Renal cortex interstitium (tissue), 11 donors: ENCODE measurements at regions not wholly inside any gene's neighbourhood (a gene's known extent, or its start where the extent isn't known, plus 50 kb on each side); places are given as distances from the start of the nearest gene placed in this dataset.
"Not testable (repeated sequence)": the region's sequence is repeated elsewhere in the genome, so short reads cannot be mapped to it uniquely, and the experiment has no call there.

Experiments
- DNase-seq, 11 donors: peaks; one replicate each; pipeline ENCODE4 v3.0.0-alpha.2; 2013; ENCODE audit warnings: low read depth in 9 of 11, low spot score in 4 of 11; ENCODE audit errors: extremely low read depth in 1 of 11

DNA sequence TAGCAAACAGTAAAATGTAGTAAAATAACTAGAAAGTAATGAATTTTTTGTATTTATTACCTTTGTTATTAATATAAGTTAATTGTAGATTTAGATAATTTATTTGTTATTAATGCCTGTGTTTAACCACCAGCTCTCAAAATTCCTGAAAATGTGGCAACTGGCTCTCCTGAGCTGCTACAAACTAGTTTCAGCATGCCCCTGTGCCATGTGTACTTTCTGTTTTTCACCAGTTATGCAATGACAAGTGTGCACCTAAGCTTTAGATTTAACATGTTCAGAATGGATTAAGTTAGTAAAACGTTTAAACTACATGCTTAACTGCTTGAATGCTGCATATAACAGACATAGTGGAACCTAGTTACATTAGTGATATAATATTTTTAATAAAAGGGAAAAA lies 88.1 kb downstream of the POSTN start:
- no peak for DNase-seq

GRCh38 chr13:37505531-37505930 lies 93.0 kb downstream of the POSTN start:
- no peak for DNase-seq

- no peak for DNase-seq
These were observed 94.3 kb downstream of the POSTN start for GRCh38 chr13:37504251-37504650.

- DNase-seq: no peak
These were observed 95.3 kb downstream of the POSTN start for GRCh38 chr13:37503287-37503686.

GRCh38 chr13:37502303-37502993 lies 96.1 kb downstream of the POSTN start:
- not testable (repeated sequence) for DNase-seq

DNA sequence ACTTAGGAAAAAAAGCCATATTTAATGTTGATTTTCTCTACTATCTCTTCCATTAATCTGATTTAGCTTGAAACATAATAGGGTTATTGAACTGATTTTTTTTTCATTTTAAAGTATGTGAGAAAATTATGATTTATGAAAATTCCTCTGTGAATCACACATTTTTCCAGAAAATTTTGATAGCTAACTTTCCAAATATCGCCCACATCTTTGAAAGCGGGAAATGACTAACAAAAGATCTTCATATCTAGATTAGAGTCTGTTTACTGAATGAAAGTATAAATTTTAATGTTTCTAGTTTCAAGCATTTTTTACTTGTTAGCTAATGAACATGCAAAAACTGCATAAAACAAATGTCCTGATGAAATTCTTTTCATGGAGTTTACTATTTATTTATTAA lies 97.4 kb downstream of the POSTN start:
- no peak for DNase-seq

DNA sequence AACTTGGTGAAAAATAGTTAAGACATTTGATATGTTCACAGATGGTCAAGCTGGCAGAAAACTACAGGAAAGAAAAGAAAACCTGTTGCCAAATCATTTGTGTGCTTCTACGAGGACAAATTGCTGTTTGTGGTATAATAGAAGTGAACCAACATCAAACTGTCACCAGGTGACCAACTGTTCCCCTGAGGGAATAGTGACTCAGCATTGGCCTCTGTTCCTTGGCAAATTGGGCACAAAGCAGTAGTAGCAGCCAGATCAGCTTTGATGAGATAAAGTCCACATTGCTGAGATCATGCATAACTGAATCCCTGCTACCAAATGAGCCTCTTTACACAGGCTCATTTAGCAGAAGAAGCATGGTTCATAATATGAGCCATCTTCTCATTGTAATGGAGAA lies 103.5 kb downstream of the POSTN start:
- no peak for DNase-seq

GRCh38 chr13:37493775-37494174 lies 104.8 kb downstream of the POSTN start:
- no peak for DNase-seq

DNA sequence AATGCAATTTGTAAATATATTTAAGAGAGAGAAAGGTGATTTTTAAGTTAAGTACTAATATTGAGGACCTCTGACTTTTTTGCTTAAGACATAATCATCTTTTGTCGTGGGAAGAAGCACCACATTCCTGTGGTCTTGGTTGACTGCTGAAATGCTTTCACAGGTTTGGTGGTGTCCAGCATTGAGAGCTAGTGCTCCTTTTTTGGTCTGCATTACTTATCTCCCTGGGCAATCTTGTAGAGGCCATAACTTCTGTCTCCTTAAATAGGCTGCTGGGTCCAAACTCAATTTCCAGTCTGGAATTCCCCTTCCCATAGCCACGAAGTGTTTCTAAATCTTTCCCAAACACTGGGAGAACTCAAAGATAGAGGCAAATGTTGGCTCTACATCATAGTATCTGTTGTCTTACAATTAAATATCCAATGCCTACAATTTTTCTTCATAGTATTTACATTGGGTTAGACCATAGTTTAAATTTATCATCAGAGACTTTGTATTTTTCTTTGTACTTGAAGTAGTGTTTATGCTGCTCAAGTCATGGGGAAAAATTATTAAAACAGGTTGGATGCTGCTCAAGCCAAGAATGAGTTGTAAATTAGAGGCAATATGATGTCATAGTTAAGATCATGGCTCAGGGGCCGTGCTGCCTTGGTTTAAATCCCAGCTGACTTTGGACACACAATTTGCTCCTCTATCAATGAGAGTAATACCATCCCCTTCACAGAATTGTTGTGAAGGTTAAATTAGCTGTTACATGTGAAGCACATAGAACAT lies 105.6 kb downstream of the POSTN start:
- no peak for DNase-seq

DNA sequence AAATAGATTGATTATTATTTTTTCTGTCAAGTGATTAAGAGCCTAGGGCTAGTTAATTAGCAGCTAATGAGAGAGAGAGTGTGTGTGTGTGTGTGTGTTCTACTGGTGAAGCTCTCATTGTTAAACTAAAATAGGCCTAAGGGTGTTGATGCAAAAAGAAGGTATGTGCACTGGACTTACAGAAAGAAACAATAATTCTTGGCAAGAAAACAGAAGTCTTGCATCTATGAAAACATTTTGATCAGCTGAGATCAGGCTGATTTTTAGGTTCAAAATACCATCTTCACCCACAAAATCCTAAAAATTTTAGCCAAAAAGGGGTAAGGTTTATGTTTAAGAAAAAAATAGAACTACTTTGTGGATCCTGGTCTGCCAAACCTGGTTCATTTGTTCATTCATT lies 106.5 kb downstream of the POSTN start:
- no peak for DNase-seq

DNA sequence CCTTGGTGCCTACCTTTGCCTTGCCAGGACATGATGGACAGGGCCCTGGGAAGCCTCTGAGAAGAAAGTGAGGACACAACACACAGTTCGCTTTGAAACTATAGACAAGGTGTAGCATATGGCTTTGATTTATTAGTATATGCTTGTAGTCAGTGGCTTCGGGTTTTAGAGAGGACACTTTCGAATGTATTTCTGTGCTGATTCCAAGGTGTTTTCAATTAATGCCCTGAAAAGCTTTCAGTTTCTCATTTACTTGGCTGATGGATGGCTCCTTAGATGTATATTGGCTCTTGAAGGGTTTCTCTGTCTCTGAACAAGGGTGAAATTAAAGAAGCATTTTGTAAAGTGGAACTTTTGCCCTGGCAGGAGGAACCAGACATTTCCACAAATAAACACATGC lies 106.9 kb downstream of the POSTN start:
- no peak for DNase-seq

DNA sequence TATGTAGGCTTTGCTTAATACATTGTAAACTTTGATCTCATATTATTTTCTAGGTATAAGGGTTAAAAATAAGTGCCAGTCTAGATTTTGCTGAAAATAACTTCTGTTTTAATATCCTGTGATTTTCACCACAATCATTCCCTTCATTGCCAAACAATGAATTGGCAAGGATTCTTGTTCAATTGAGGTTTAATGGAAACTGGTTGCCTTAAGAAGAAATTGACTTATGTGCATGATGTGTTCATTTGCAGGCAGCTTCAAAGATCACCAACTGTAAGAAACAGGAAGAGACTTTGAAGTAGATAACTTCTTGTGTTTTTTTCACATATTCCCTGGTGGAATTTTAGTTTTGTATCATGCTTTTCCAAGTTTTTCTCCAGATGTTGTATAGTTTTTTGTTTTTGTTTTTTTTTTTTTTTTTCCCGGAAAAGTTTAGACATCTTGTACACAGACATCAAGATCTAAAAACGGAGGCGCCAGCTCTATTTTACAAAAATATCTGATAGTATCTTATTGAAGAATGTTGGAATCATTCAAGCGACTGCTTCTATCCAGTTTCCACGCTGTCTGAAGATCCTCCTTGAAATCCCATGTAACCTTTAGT lies 108.3 kb downstream of the POSTN start:
- DNase-seq: no peak

DNA sequence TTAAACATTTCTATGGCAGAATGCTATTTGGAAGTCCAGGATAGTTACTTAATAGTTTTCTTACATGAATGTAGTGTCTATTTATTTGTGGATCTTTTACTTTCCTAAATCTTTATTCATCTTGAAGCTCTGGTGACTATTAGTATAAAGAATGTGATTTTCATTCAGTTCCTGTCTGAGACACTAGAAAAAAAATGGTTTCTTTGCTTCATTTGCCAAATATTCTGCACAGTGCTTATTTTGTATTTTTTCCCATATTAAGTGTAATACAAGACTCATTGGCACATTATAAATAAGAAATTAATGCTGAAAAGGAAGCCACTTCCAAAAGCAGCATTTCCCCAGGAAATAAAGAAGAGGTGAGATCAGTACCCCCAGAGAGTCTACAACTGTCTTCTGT lies 109.8 kb downstream of the POSTN start:
- DNase-seq: no peak

DNA sequence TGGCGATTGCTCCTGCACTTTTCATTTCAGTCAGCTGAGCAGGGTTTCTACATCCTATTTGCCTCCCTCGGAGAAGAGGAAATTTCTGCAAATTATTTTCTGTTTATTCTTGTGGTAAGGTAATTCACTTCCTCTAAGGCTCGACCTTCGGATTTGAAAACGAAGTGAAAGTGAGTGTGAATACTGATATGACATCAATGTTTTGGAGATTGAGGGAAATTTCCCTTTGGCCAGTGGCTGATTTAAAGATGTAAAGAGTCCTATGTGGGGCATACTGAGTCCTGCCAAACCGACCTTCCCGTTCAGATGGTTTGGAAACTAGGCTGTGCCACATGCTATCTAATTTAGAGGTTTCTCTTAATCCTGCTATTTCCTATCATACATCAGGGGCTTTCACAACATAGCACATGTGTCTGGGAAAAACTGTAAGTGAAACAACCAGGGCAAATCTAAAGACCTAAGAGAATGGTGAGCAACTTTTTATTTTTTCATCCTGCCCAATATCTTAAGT lies 112.3 kb downstream of the POSTN start:
- no peak for DNase-seq

- DNase-seq: no peak
These were observed 112.8 kb downstream of the POSTN start for GRCh38 chr13:37485756-37486155.

DNA sequence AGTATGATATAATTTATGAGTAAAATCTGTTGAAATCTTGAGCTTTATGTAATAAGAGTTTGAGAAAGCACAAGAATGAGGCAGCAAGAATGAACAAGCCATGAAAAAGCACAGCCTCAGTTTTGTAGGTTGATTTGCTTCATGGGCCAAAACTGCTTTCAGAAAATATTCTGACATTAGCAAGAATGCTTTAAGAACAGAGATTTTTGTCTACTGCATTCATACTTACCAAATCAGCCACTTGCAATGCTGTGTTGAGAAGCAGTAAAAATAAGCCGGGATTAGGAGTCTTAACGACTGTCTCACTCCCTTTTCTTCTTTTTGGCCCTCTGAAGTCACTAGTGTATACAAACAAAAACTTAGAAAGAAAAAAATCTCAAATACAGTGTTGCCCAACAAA lies 114.5 kb downstream of the POSTN start:
- DNase-seq: no peak

DNA sequence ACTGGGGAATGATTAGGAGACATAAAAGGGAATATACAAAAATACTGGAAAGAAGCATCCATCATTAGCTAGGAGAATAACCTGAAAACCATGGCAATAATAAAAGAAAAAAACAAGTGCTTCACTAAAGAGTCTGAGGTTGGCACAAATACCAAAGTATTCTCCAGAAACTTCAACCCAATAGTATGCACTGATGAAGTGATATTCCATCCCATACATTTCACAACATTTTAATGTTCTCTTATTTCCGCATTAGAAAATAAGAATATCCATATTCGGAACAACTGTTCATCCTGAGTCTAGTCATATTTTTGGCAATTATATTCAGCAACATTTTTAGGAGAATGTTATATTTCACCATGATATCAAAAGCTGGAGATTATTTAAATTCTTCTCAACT lies 116.2 kb downstream of the POSTN start:
- DNase-seq: no peak

DNA sequence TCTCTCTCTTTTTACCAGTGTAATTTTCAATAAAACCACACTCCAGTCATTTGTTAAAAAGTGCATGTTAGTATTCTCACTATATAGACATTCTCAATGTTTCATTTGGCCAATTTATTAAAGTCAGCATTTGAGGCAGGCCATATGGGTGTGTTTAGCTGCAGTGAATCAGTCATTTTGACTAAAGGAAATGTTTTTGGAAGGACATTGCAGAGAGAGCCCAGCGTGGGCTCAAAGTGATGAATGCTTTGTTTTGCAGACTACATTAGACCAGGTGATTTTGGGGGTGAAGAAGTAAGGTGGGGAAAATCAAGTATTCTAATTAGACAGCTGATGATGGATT lies 116.7 kb downstream of the POSTN start:
- DNase-seq: peak in 5 of 11 donors; percentile 1 to 12 (median 5)

DNA sequence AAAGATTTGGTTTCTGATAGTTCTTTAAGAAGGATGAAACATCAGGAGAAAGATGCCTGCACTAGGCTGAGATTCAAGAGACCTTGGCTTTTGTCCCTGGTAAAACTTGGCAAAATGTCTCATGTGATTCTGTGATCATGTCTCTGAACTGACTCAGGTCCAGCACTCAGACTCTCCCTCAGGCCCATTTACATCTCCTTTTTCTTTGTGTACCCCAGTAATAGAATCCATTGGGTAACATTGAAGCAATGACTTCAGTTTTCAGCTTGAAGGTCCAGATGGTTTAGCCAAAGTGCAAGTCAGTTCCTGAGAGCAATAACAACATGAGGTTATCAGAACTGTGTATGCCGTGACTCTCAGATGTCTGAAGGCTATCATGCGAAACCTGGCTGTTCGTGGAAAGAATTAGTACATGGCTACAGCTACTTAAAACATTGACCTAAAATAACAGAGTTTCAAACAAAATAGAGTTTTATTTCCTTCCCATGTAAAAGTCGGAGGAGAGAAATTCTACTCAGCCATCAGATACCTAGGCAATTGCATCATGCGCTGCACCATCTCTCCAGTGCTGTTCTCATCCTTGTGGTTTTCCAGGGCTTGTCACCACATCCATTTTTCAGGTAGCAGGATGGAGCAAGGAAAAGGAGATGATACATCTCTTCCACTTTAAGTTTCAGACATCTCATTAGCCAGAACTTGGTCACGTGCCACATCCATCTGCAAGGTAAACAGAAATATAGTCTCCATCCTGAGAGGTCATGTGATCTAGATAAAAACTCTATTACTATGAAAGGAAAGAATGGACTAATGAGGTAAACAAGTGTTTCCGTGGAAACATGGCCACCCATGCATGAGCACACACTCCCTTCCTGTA lies 117.3 kb downstream of the POSTN start:
- DNase-seq: peak in 7 of 11 donors; percentile 4 to 26 (median 11)
